ENCODE measurements at regions not wholly inside any gene's neighbourhood (a gene's known extent, or its start where the extent isn't known, plus 50 kb on each side); places are given as distances from the start of the nearest gene placed in this dataset.

DNA sequence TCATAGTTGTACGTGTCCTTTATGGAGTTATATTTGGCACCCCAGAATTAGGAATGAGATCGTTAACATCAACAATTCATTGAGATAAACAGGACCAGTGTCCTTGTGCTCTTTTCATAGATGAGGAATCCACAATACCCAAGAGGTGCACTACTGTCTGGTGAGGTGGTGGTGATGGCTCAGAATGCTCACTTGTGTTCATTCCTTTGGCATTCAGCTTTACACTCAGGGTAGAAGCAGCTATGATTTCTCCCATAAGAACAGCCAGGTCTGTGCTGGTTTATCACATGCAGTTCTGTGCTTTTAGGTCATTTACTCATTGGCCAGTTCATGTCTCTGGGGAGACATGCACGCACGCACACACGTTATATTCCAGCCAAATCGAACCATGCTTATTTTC is 167.2 kb downstream of the FAT3 start:
- ChIA-PET CTCF (ENCODE audit: partially characterized antibody) (interaction anchor here (1.5 to 8.3 kb wide), 4 partner anchors 9 to 239 kb away, joined by 4 to 84 read pairs (median 6); no protein-coding TSS in a partner anchor), POLR2A (ENCODE audit: partially characterized antibody) (interaction anchor here (1.3 kb wide), 1 partner anchor 10 kb away, joined by 3 read pairs; no protein-coding TSS in a partner anchor)
- FAIRE-seq (no peak), DNase-seq (ENCODE audit: low read depth in 1 of 2, low spot score in 2 of 2) (no peak)
- Histone ChIP-seq H3K23ac (ENCODE audit: insufficient read length) (no peak overlapping the region), H3K23me2 (ENCODE audit: low read depth, low read length) (no peaks in the 10 kb centered on the region), H4K91ac (replicated peaks; ENCODE audit: insufficient read length, low read length) (no peak overlapping the region), H4K5ac (ENCODE audit: insufficient read length, low read depth, low read length) (no peak overlapping the region), H2BK15ac (ENCODE audit: low read length) (no peak overlapping the region), H3K18ac (ENCODE audit: extremely low read depth, low read length) (no peak overlapping the region), H4K20me1 (replicated peaks in 1 of 2; ENCODE audit: control insufficient read depth in 1 of 2, insufficient read depth in 2 of 2, low read length in 2 of 2) (no peaks in the 10 kb centered on the region), H3K14ac (ENCODE audit: insufficient read length) (no peak overlapping the region), H3K79me2 (ENCODE audit: control insufficient read depth in 1 of 2, insufficient read depth in 2 of 2, low read length in 2 of 2) (no peaks in the 10 kb centered on the region), H3K56ac (replicated peaks; ENCODE audit: insufficient read length, low read depth, low read length) (no peak overlapping the region), H2BK5ac (ENCODE audit: low read depth, low read length) (no peak overlapping the region), H2AK5ac (ENCODE audit: low read depth, low read length) (no peak overlapping the region), H3K4me1 (replicated peaks in 1 of 4; ENCODE audit: control insufficient read depth in 3 of 4, insufficient read depth in 4 of 4, low read length in 3 of 4) (no peaks in the 10 kb centered on the region), H3K4ac (replicated peaks; ENCODE audit: insufficient read length, low read depth, low read length) (no peak overlapping the region), H2BK20ac (ENCODE audit: low read length) (no peak overlapping the region), H3K27me3 (replicated peaks in 1 of 4; ENCODE audit: control insufficient read depth in 3 of 4, extremely low read depth in 1 of 4, insufficient read depth in 3 of 4, low read length in 3 of 4) (no peaks in the 10 kb centered on the region), H4K8ac (ENCODE audit: extremely low read depth, insufficient read depth, low read length) (no peak overlapping the region), H3K27ac (ENCODE audit: low read depth, low read length) (no peak overlapping the region), H2BK12ac (ENCODE audit: low read depth, low read length) (no peak overlapping the region), H3K4me3 (ENCODE audit: extremely low read depth in 1 of 4, insufficient read depth in 2 of 4, low read depth in 3 of 4, low read length in 4 of 4) (no peak overlapping the region), H3K9me3 (ENCODE audit: insufficient read depth in 2 of 2, low read depth in 1 of 2, low read length in 1 of 2) (no peaks in the 10 kb centered on the region), H3K79me1 (ENCODE audit: low read depth, low read length) (peaks cover 3% of the 10 kb centered on the region; the same call in 1 of the 2 replicates), H2AFZ (ENCODE audit: low read length) (no peak overlapping the region), H3K36me3 (ENCODE audit: control insufficient read depth in 2 of 4, insufficient read depth in 4 of 4, low read length in 3 of 4) (no peaks in the 10 kb centered on the region), H2BK120ac (replicated peaks; ENCODE audit: low read depth, low read length) (no peak overlapping the region), H3K4me2 (ENCODE audit: insufficient read depth in 1 of 2, low read depth in 2 of 2, low read length in 2 of 2) (no peak overlapping the region), H3K9ac (replicated peaks in 1 of 4; ENCODE audit: extremely low read depth in 1 of 4, low read depth in 3 of 4, low read length in 3 of 4) (no peak overlapping the region)
- no peak for TF ChIP-seq BRCA1 (IDR thresholded peaks at IDR 0.05; ENCODE audit: low read depth, low read length)
- TF ChIP-seq CBX8 (IDR thresholded peaks at IDR 0.05; ENCODE audit: borderline replicate concordance, low read depth, low read length): no peak
- WGBS, 2 experiments (ENCODE audit: extremely low coverage in 1 of 2, insufficient coverage in 1 of 2, insufficient read length in 1 of 2, insufficient replicate concordance in 2 of 2, low coverage in 1 of 2, low lambda C conversion rate in 2 of 2, missing lambda C conversion rate in 1 of 2): 97% methylated on average over 6 of the region's 6 CpGs; no CpG with 5 or more reads in 1 of the 2 experiments
